ENCODE measurements at regions not wholly inside any gene's neighbourhood (a gene's known extent, or its start where the extent isn't known, plus 50 kb on each side); places are given as distances from the start of the nearest gene placed in this dataset.
"Not testable (repeated sequence)": the region's sequence is repeated elsewhere in the genome, so short reads cannot be mapped to it uniquely, and the experiment has no call there.

- DNase-seq: no peak
Measured at GRCh38 chr5:154618696-154619095, 136.5 kb upstream of the LARP1 start.

- DNase-seq: no peak
Measured at GRCh38 chr5:154614595-154614994, 136.6 kb upstream of the HAND1 start.

- DNase-seq: no peak
Measured at GRCh38 chr5:154614125-154614524, 136.1 kb upstream of the HAND1 start.

GRCh38 chr5:154612666-154613065, 134.6 kb upstream of the HAND1 start:
- DNase-seq: no peak

GRCh38 chr5:154611341-154611767, 133.3 kb upstream of the HAND1 start:
- no peak for DNase-seq

GRCh38 chr5:154610321-154611154, 132.5 kb upstream of the HAND1 start:
- peak; percentile 89 for DNase-seq

- DNase-seq: no peak
Measured at GRCh38 chr5:154609251-154609650, 131.2 kb upstream of the HAND1 start.

GRCh38 chr5:154608531-154609011, 130.5 kb upstream of the HAND1 start:
- no peak for DNase-seq

GRCh38 chr5:154607746-154608145, 129.7 kb upstream of the HAND1 start:
- DNase-seq: no peak

- DNase-seq: no peak
Measured at GRCh38 chr5:154606246-154606645, 128.2 kb upstream of the HAND1 start.

GRCh38 chr5:154603953-154604679, 126.1 kb upstream of the HAND1 start:
- no peak for DNase-seq

GRCh38 chr5:154603485-154603884, 125.5 kb upstream of the HAND1 start:
- no peak for DNase-seq

- DNase-seq: no peak
Measured at GRCh38 chr5:154603011-154603410, 125.0 kb upstream of the HAND1 start.

GRCh38 chr5:154601014-154601413, 123.0 kb upstream of the HAND1 start:
- DNase-seq: no peak

- DNase-seq: no peak
Measured at GRCh38 chr5:154598021-154598420, 120.0 kb upstream of the HAND1 start.

GRCh38 chr5:154596844-154597243, 118.8 kb upstream of the HAND1 start:
- not testable (repeated sequence) for DNase-seq

GRCh38 chr5:154595662-154596061, 117.6 kb upstream of the HAND1 start:
- no peak for DNase-seq

- DNase-seq: no peak
Measured at GRCh38 chr5:154593796-154594195, 115.8 kb upstream of the HAND1 start.

GRCh38 chr5:154593071-154593470, 115.0 kb upstream of the HAND1 start:
- DNase-seq: no peak

- DNase-seq: no peak
Measured at GRCh38 chr5:154590093-154590724, 112.2 kb upstream of the HAND1 start.

- no peak for DNase-seq
Measured at GRCh38 chr5:154589511-154589910, 111.5 kb upstream of the HAND1 start.

GRCh38 chr5:154588833-154589425, 110.9 kb upstream of the HAND1 start:
- DNase-seq: not testable (repeated sequence)

Measured in activated CD4-positive, alpha-beta T cell treated with anti-CD3 and anti-CD28 coated beads for 48 hours (primary cell).